ENCODE measurements at regions not wholly inside any gene's neighbourhood (a gene's known extent, or its start where the extent isn't known, plus 50 kb on each side); places are given as distances from the start of the nearest gene placed in this dataset.

DNA sequence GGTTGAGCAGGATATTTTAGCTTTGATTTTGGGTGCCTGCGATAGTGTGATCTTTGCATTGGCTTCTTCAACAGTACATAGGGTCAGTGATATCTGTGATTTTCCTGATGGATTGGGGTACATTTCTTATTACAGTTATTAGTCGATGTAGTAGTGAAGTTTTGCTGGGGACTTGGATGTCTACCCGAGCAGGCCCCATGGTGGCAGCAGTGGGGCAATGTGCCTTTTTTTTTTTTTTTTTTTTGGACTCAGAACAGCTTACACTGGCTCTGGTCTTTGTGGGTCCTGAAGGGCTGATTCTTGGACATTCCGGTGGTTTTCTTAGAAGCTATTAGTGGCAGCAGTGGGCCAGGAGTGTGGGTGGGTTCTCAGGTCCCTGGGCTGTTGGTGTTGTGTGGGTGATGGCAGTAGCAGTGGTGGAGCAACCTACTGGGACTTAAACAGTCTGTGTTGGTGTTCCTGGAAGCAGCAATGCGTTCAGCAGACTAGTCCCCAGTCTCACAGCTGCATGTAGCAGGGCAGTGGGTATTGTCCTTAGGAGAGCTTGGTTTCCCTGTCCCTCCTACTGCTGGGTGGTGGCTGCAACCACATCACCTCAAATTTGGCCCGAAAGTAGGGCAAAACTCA lies 53.7 kb upstream of the SLC4A10 start:
- no peak for FAIRE-seq
- dilution Hi-C loops (cut with MboI; ENCODE audit: extremely low pct_ligation_motif_present, low sequenced_read_pairs) = no loop called here
- H3K4me1 ChIP-seq (ENCODE audit: control insufficient read depth, extremely low read depth, insufficient read depth, low read length) = no peaks in the 10 kb centered on the region

DNA sequence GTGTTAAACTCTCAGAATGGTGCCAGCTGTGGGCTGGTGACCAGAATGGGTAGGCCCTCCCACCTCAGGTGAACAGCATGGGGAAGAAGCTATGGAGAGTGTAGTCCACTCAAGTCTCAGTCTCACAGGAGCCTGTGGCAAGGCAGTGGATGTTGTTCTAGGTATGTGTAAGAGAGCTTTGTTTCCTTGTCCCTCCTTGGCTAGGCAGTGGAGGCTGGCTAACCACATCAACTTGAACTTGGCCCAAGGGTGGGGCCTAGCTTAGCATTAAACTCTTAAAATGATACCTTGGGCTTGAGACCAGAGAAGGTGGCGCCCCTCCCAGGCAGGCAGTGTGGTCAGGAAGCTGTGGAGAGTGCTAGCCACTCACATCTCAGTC lies 53.2 kb upstream of the SLC4A10 start:
- Histone ChIP-seq H4K20me1 (ENCODE audit: control insufficient read depth, extremely low read depth, insufficient read depth, low read length) (no peaks in the 10 kb centered on the region), H3K27me3 (ENCODE audit: control insufficient read depth, extremely low read depth, insufficient read depth, low read length) (no peaks in the 10 kb centered on the region), H3K9me3 (ENCODE audit: control insufficient read depth, low read depth, low read length) (no peaks in the 10 kb centered on the region), H3K27ac (ENCODE audit: control insufficient read depth, insufficient read depth, low read length) (no peak overlapping the region), H3K4me1 (ENCODE audit: control insufficient read depth, extremely low read depth, insufficient read depth, low read length) (no peaks in the 10 kb centered on the region), H3K79me2 (ENCODE audit: control insufficient read depth, insufficient read depth, low read length) (no peaks in the 10 kb centered on the region), H3K4me3 (ENCODE audit: control insufficient read depth in 2 of 3, extremely low read depth in 1 of 3, insufficient read depth in 2 of 3, low read depth in 1 of 3, low read length in 3 of 3) (no peak overlapping the region), H2AFZ (ENCODE audit: control insufficient read depth, low read length) (no peak overlapping the region), H3K9me1 (ENCODE audit: control insufficient read depth, extremely low read depth, insufficient read depth, low read length) (no peaks in the 10 kb centered on the region), H3K36me3 (ENCODE audit: control insufficient read depth in 2 of 2, extremely low read depth in 1 of 2, insufficient read depth in 2 of 2, low read length in 2 of 2) (no peaks in the 10 kb centered on the region), H3K9ac (ENCODE audit: control insufficient read depth, extremely low read depth, insufficient read depth, low read length) (no peak overlapping the region), H3K4me2 (ENCODE audit: control insufficient read depth, extremely low read depth, insufficient read depth, low read depth, low read length) (no peak overlapping the region)
- no peak for FAIRE-seq
- dilution Hi-C loops (cut with MboI; ENCODE audit: extremely low pct_ligation_motif_present, low sequenced_read_pairs) = no loop called here
- TF ChIP-seq, protein P1, sequence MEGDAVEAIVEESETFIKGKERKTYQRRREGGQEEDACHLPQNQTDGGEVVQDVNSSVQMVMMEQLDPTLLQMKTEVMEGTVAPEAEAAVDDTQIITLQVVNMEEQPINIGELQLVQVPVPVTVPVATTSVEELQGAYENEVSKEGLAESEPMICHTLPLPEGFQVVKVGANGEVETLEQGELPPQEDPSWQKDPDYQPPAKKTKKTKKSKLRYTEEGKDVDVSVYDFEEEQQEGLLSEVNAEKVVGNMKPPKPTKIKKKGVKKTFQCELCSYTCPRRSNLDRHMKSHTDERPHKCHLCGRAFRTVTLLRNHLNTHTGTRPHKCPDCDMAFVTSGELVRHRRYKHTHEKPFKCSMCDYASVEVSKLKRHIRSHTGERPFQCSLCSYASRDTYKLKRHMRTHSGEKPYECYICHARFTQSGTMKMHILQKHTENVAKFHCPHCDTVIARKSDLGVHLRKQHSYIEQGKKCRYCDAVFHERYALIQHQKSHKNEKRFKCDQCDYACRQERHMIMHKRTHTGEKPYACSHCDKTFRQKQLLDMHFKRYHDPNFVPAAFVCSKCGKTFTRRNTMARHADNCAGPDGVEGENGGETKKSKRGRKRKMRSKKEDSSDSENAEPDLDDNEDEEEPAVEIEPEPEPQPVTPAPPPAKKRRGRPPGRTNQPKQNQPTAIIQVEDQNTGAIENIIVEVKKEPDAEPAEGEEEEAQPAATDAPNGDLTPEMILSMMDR (optimal IDR thresholded peaks at IDR 0.05 in 1 of 3, IDR thresholded peaks at IDR 0.05 in 1 of 3, conservative IDR thresholded peaks at IDR 0.05 in 1 of 3; ENCODE audit: extremely low read depth in 1 of 3, insufficient read depth in 2 of 3, low read length in 3 of 3) = no peak
- no peak for TF ChIP-seq EZH2 (IDR thresholded peaks at IDR 0.05; ENCODE audit: low read length)
- DNase-seq (ENCODE audit: low read depth, low spot score) = no peak

More for the DNA sequence above, 53.7 kb upstream of the SLC4A10 start:
- H3K9me3 ChIP-seq (ENCODE audit: control insufficient read depth, low read depth, low read length) = no peaks in the 10 kb centered on the region
- no peak overlapping the region for H3K9ac ChIP-seq (ENCODE audit: control insufficient read depth, extremely low read depth, insufficient read depth, low read length)
- H3K4me3 ChIP-seq (ENCODE audit: control insufficient read depth in 2 of 3, extremely low read depth in 1 of 3, insufficient read depth in 2 of 3, low read depth in 1 of 3, low read length in 3 of 3) = no peak overlapping the region
- no peak for TF ChIP-seq EZH2 (IDR thresholded peaks at IDR 0.05; ENCODE audit: low read length)
- TF ChIP-seq, protein P1 (optimal IDR thresholded peaks at IDR 0.05 in 1 of 3, IDR thresholded peaks at IDR 0.05 in 1 of 3, conservative IDR thresholded peaks at IDR 0.05 in 1 of 3; ENCODE audit: extremely low read depth in 1 of 3, insufficient read depth in 2 of 3, low read length in 3 of 3) = peak in 2 of 3 experiments; percentile 22 to 59
- H4K20me1 ChIP-seq (ENCODE audit: control insufficient read depth, extremely low read depth, insufficient read depth, low read length) = no peaks in the 10 kb centered on the region
- no peaks in the 10 kb centered on the region for H3K79me2 ChIP-seq (ENCODE audit: control insufficient read depth, insufficient read depth, low read length)
- no peaks in the 10 kb centered on the region for H3K36me3 ChIP-seq (ENCODE audit: control insufficient read depth in 2 of 2, extremely low read depth in 1 of 2, insufficient read depth in 2 of 2, low read length in 2 of 2)
- no peak overlapping the region for H2AFZ ChIP-seq (ENCODE audit: control insufficient read depth, low read length)
- H3K9me1 ChIP-seq (ENCODE audit: control insufficient read depth, extremely low read depth, insufficient read depth, low read length) = no peaks in the 10 kb centered on the region
- no peak for DNase-seq (ENCODE audit: low read depth, low spot score)
- no peak overlapping the region for H3K4me2 ChIP-seq (ENCODE audit: control insufficient read depth, extremely low read depth, insufficient read depth, low read depth, low read length)
- H3K27ac ChIP-seq (ENCODE audit: control insufficient read depth, insufficient read depth, low read length) = no peak overlapping the region
- no peaks in the 10 kb centered on the region for H3K27me3 ChIP-seq (ENCODE audit: control insufficient read depth, extremely low read depth, insufficient read depth, low read length)

Small RNA genes lying in the stretch of these regions (small RNA-seq; reads per million reads assigned to genes)
- 0 reads per million in 3 experiments for gene RF01210 (ENCODE audit: insufficient read length in 3 of 3, low read depth in 3 of 3, low replicate concordance in 1 of 3)

All from keratinocyte (primary cell).